ENCODE measurements at regions not wholly inside any gene's neighbourhood (a gene's known extent, or its start where the extent isn't known, plus 50 kb on each side); places are given as distances from the start of the nearest gene placed in this dataset.

- no peak for DNase-seq (ENCODE audit: low read depth in 2 of 2)
Measured at GRCh38 chr2:76450024-76450475, 739.3 kb upstream of the GCFC2 start.

- no peak for DNase-seq (ENCODE audit: low read depth in 2 of 2)
Measured at GRCh38 chr2:76448956-76449355, 738.2 kb upstream of the GCFC2 start.

DNA sequence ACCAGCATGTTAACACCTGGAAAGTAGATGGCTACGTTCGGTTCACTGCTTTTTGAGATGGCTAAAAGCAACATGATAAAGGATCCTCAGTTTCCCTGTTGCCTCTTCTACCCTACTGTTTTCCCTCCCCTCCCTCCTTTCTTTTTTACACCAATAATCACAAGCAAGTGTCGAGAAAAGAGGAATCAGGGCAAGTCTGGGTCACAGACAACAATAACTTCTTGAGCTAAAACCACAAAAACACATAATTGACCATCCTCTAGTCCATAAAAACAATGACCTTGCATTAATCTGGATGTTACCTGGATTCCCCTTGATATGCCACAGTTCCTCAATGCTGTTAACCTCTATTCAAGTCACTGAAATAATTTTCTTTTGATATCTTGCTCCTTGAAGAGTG, 736.6 kb upstream of the GCFC2 start:
- no peak for DNase-seq (ENCODE audit: low read depth in 2 of 2)

- DNase-seq (ENCODE audit: low read depth in 2 of 2): no peak
Measured at GRCh38 chr2:76446872-76447271, 736.2 kb upstream of the GCFC2 start.

GRCh38 chr2:76445880-76446279, 735.2 kb upstream of the GCFC2 start:
- DNase-seq (ENCODE audit: low read depth in 2 of 2): no peak

DNA sequence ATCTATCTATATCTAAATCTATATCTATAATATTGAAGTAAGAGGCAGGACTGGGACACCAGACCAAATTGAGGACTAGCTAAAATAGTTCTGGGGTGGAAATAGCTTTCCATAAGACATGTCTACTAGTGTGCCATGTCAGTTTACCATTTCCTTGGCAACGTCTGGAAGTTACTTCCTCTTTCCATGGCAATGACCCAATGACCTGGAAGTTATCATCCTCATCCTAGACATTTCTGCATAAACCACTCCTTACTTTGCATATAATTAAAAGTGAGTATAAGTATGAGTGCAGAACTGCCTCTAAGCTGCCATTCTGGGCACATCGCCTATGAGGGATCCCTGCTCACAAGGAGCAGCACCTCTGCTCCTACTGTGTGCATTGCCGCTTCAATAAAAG, 734.0 kb upstream of the GCFC2 start:
- no peak for DNase-seq (ENCODE audit: low read depth in 2 of 2)

- DNase-seq (ENCODE audit: low read depth in 2 of 2): no peak
Measured at GRCh38 chr2:76437564-76437963, 726.8 kb upstream of the GCFC2 start.

DNA sequence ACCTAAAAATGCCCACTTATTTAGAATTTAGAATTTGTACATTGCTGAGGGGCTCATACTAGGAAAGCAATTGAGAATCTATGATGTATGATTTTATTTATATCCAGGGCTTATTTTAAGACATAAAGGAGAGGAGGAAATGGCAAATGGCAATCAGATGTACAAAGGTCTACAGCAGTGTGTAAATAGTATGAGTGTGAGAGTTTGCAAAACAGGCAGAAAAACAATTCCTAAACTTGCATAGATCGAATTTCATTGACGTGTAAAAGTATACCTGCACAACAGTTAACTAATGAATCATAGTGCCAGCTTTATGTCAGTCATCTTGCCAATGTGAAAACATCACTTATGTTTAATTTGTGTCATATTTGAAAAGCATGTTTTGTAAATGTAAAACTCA, 718.7 kb upstream of the GCFC2 start:
- DNase-seq (ENCODE audit: low read depth in 2 of 2): no peak

DNA sequence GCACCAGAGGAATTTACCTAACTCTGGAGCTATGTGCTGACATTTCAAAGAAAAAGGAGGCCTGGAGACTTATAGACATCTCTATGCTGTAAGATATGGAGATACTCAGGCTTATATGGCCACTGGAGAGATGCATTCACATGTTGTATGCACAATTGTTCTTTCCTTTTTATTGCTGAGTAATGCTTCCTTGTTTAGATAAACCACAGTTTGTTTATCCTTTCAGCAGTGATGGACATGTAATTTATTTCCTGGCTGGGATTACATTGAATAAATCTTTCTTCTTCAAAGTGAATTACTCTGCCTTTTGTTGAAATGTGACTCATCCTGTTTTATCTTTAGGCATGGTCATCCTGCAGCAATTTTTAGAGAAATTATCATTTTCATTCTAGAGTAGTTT, 716.7 kb upstream of the GCFC2 start:
- DNase-seq (ENCODE audit: low read depth in 2 of 2): no peak

DNA sequence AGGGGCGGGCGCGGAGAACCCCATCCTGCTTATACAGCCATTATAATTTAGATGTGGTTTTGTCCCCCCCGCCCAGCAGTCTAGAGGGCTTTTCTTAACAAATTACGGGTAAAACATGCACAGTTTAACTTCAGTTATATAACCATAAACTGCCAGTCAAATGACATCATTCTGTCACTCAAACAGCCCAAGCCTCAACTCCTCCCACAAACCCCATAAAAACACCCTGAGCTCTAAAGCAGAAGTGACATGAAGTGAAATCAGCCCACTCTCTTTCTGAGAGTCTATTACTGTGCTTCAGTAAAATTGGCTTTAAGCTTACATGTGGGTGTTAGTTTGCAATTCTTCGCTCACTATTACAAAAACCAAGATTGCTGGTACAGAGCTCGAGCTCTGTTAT, 705.1 kb upstream of the GCFC2 start:
- no peak for DNase-seq (ENCODE audit: low read depth in 2 of 2)

- DNase-seq (ENCODE audit: low read depth in 2 of 2): no peak
Measured at GRCh38 chr2:76413436-76413835, 702.7 kb upstream of the GCFC2 start.

- no peak for DNase-seq (ENCODE audit: low read depth in 2 of 2)
Measured at GRCh38 chr2:76406134-76406855, 695.6 kb upstream of the GCFC2 start.

- no peak for DNase-seq (ENCODE audit: low read depth in 2 of 2)
Measured at GRCh38 chr2:76393356-76393755, 682.6 kb upstream of the GCFC2 start.

GRCh38 chr2:76391678-76392077, 681.0 kb upstream of the GCFC2 start:
- no peak for DNase-seq (ENCODE audit: low read depth in 2 of 2)

DNA sequence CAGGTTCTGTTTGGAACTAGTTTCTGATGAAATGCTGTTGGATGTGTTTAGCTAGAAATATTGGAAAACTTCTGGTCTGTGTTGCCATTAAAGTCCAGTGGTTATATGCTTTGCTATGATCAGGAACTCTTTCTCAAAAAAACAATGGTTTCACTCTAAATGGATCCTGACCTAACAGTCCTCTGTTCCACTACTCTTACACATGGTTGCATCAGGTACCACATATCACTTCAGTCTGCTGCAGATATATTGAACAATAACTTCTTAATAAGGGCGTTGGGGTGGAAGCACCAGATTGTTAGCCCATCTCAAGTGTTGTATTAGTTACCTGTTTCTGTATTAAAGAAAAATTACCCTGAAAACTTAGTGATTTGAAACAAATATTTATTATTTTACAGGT, 676.6 kb upstream of the GCFC2 start:
- no peak for DNase-seq (ENCODE audit: low read depth in 2 of 2)

- DNase-seq (ENCODE audit: low read depth in 2 of 2): no peak
Measured at GRCh38 chr2:76385943-76386342, 675.2 kb upstream of the GCFC2 start.

DNA sequence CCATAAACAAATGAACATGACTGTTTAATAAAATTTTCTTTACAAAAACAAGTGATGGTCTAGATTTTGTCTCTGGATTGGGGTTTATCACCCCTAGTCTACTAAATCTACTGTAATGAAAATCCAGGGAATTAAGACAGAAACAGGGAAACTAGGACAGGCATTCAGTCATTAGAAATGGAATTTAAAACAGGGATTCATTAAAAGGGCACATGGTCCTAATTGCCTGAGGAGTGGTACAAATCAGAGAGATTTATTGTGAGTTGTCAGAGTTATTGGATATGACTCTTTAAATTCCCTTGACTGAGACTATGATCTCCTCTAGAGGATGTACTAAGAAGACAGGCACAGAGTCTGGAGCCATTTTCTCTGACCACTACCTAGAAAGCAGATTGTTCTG, 670.9 kb upstream of the GCFC2 start:
- no peak for DNase-seq (ENCODE audit: low read depth in 2 of 2)

GRCh38 chr2:76378140-76378539, 667.4 kb upstream of the GCFC2 start:
- no peak for DNase-seq (ENCODE audit: low read depth in 2 of 2)

DNA sequence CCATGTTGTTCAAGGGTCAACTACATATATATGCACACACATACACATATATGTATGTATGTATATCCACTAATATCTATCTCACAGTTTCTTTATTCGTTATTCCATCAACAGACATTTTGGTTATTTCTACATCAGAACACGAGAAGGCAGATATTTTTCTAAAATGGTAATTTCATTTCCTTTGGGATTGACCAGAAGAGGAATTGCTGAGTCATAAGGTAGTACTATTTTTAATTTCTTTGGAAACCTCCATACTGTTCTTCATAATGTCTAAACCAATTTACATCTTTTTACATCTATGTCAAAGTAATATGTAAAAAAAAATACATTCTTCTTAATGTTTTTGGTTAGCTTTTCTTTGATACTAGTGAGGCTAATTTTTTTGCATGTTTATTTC, 630.7 kb upstream of the GCFC2 start:
- no peak for DNase-seq (ENCODE audit: low read depth in 2 of 2)

GRCh38 chr2:76332871-76333270, 622.2 kb upstream of the GCFC2 start:
- no peak for DNase-seq (ENCODE audit: low read depth in 2 of 2)

GRCh38 chr2:76330865-76331264, 620.1 kb upstream of the GCFC2 start:
- no peak for DNase-seq (ENCODE audit: low read depth in 2 of 2)

GRCh38 chr2:76326636-76327035, 615.9 kb upstream of the GCFC2 start:
- DNase-seq (ENCODE audit: low read depth in 2 of 2): no peak

DNA sequence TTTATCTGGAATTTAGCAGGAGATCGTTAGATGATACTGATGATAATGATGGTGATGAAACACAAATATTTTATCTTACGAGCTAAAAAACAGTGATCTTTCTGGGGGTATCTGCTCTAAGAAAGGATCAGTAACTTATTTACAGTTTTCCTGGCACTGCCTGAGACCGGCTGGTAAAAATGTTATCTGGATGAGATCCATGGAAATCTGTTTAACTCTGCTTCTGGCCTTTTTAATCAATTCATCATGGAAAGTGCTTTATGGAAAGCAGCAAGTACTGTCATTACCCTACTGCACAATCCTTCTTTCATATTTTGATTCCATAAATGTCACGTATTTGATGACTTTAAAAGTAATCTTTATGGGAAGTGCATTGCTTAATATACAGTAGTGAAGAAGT, 612.7 kb upstream of the GCFC2 start:
- DNase-seq (ENCODE audit: low read depth in 2 of 2): no peak

- no peak for DNase-seq (ENCODE audit: low read depth in 2 of 2)
Measured at GRCh38 chr2:76320716-76321115, 610.0 kb upstream of the GCFC2 start.
